Ascending aorta (tissue), 2 donors: ENCODE measurements at regions not wholly inside any gene's neighbourhood (a gene's known extent, or its start where the extent isn't known, plus 50 kb on each side); places are given as distances from the start of the nearest gene placed in this dataset.

ENCODE experiments used
- DNase-seq, 2 donors: peaks; one replicate each; pipeline ENCODE4 v3.0.0-alpha.2; 2019; ENCODE audit warnings: low spot score in 2 of 2
- H3K27ac ChIP-seq, 2 donors: fragments of 200-600 bp; sonication (generic); one replicate each; pipeline ENCODE4 v1.5.1; 2016 to 2017; ENCODE audit warnings: mild to moderate bottlenecking in 1 of 2
- H3K27me3 ChIP-seq: fragments of 200-600 bp; sonication (generic); one replicate; pipeline ENCODE4 v1.5.1; 2017
- H3K36me3 ChIP-seq, 2 donors: fragments of 200-600 bp; sonication (generic); one replicate each; pipeline ENCODE4 v1.5.1; 2016
- H3K4me1 ChIP-seq, 2 donors: fragments of 200-600 bp; sonication (generic); one replicate each; pipeline ENCODE4 v1.5.1; 2016 to 2017; ENCODE audit warnings: mild to moderate bottlenecking in 1 of 2
- H3K4me3 ChIP-seq, 2 donors: fragments of 200-600 bp; sonication (generic); one replicate each; pipeline ENCODE4 v1.5.1; 2016 to 2017; ENCODE audit warnings: mild to moderate bottlenecking in 1 of 2
- H3K9me3 ChIP-seq, 2 donors: fragments of 200-600 bp; sonication (generic); one replicate each; pipeline ENCODE4 v1.5.1; 2016
- intact Hi-C: fragments of 100-400 bp; cut with DNase I; formaldehyde crosslinking; loops from one replicate; pipeline ENCODE4 v1.15.1; 2023
- TF ChIP-seq, protein P1 (sequence below), 3 experiments: fragments of 200-600 bp in 2 of 3; fragments of 450-650 bp in 1 of 3; sonication (generic) in 2 of 3; IDR thresholded peaks; one replicate each; pipeline ENCODE4 v1.5.1; 2016 to 2019; ENCODE audit warnings: antibody characterized with exemption in 3 of 3, mild to moderate bottlenecking in 1 of 3, moderate library complexity in 1 of 3

DNA sequence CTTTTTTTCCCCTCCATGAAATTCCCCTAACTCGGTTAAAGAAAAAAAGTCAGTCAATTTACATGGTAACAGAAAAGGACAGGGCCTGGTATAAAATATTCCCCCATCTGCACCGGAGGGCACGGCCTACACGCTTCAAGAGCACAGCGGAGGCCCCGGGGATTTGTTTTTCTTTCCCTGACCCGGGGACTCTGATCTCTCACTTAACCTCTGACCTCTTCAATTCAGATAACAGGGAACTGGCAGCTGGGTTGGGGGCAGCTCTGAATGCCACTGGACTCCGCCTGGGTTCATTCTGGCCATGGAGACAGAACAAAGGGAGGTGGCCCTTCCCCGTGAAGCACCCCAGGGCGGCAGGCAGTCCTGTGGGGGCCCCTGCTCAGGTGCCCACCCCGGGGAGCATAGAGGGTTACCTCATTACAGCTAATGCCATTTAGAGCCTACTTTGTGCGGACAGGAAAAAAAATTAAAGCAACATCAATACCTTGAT, 257.5 kb downstream of the SHQ1 start:
- no peak for DNase-seq
- peak overlapping the region in 1 of 2 donors; percentile 35 for H3K27ac ChIP-seq
- H3K4me1 ChIP-seq = peaks cover 0 to 6% of the 10 kb centered on the region in 2 donors

DNA sequence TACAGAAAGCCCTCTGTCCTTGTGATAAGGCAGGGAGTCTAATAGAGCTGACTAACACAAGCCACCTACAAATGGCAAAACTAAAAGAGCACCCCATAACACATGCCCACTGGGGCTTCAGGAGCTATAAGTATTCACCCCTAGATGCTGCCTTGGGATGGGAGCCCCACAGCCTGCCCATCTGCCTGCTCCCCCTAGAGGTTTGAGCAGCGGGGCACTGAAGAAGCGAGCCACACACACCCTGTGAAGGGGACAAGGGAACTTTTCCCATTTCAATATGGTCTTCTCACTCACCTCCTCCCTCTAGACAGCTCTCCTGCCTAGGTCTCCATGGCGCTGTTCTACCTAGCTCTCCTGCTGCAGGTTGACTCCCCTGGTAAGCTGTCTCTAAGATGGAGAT, 261.0 kb downstream of the SHQ1 start:
- no peaks in the 10 kb centered on the region for H3K27me3 ChIP-seq
- intact Hi-C loops = no loop called here
- TF ChIP-seq, protein P1, sequence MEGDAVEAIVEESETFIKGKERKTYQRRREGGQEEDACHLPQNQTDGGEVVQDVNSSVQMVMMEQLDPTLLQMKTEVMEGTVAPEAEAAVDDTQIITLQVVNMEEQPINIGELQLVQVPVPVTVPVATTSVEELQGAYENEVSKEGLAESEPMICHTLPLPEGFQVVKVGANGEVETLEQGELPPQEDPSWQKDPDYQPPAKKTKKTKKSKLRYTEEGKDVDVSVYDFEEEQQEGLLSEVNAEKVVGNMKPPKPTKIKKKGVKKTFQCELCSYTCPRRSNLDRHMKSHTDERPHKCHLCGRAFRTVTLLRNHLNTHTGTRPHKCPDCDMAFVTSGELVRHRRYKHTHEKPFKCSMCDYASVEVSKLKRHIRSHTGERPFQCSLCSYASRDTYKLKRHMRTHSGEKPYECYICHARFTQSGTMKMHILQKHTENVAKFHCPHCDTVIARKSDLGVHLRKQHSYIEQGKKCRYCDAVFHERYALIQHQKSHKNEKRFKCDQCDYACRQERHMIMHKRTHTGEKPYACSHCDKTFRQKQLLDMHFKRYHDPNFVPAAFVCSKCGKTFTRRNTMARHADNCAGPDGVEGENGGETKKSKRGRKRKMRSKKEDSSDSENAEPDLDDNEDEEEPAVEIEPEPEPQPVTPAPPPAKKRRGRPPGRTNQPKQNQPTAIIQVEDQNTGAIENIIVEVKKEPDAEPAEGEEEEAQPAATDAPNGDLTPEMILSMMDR (IDR thresholded peaks at IDR 0.05) = no peak
- peaks cover 0 to 6% of the 10 kb centered on the region in 2 donors for H3K4me1 ChIP-seq
- no peak for DNase-seq
- H3K4me3 ChIP-seq = no peak overlapping the region
- H3K27ac ChIP-seq = no peak overlapping the region
- no peaks in the 10 kb centered on the region for H3K36me3 ChIP-seq
- H3K9me3 ChIP-seq = no peaks in the 10 kb centered on the region

More for the DNA sequence above, 257.5 kb downstream of the SHQ1 start:
- intact Hi-C loops = loop anchor here (10.0 kb wide), 1 partner anchor 186 kb away; no protein-coding TSS in a partner anchor
- H3K36me3 ChIP-seq = no peaks in the 10 kb centered on the region
- TF ChIP-seq, protein P1 (IDR thresholded peaks at IDR 0.05) = no peak
- H3K4me3 ChIP-seq = no peak overlapping the region
- no peaks in the 10 kb centered on the region for H3K9me3 ChIP-seq
- H3K27me3 ChIP-seq = no peaks in the 10 kb centered on the region

DNA sequence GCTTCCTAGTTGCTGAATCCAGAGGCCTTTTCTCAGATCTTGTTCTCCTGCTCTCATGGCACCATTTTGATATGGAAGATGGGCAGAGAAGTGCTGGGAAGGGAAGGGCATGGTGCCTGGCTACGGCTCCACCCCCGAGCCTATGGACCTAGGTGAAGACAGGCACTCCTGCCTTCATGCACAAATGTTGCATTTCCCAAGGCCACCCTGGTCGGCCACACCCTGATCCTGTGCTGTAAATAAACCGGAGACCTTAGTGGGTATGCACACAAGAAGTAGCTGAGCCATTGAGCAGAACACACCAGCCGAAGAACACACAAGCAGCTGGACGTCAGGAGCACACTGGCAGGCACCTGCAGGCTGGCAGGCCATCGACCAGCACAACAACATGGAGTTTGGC, 261.6 kb downstream of the SHQ1 start:
- H3K36me3 ChIP-seq = no peaks in the 10 kb centered on the region
- peaks cover 0 to under 1% of the 10 kb centered on the region in 2 donors for H3K4me1 ChIP-seq
- intact Hi-C loops = no loop called here
- H3K4me3 ChIP-seq = no peak overlapping the region
- H3K27ac ChIP-seq = no peak overlapping the region
- H3K27me3 ChIP-seq = no peaks in the 10 kb centered on the region
- TF ChIP-seq, protein P1 (IDR thresholded peaks at IDR 0.05) = no peak
- H3K9me3 ChIP-seq = no peaks in the 10 kb centered on the region
- no peak for DNase-seq

DNA sequence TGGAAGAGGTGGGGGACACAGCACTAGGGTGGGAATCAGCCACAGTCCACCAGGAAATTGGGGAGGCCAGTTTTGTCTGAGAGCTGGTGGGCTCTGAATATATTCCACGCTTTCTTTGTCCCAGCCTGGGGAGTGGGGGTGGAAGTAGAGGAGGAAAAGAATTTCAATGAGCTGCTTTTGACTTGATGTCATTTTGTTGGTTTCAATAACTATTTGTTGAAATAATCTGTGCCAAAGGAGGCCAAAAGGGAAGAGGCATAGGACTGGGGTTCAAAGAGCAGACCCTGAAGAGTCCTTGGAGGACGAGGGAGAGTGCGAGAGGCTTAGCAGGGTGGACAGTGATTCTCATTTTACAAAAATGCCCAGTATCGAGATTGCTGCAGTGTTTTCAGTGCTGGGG, 262.3 kb downstream of the SHQ1 start:
- no peaks in the 10 kb centered on the region for H3K4me1 ChIP-seq
- no peaks in the 10 kb centered on the region for H3K27me3 ChIP-seq
- no peak overlapping the region for H3K4me3 ChIP-seq
- no peaks in the 10 kb centered on the region for H3K36me3 ChIP-seq
- intact Hi-C loops = no loop called here
- TF ChIP-seq, protein P1 (IDR thresholded peaks at IDR 0.05) = no peak
- H3K9me3 ChIP-seq = no peaks in the 10 kb centered on the region
- DNase-seq = no peak
- H3K27ac ChIP-seq = no peak overlapping the region

DNA sequence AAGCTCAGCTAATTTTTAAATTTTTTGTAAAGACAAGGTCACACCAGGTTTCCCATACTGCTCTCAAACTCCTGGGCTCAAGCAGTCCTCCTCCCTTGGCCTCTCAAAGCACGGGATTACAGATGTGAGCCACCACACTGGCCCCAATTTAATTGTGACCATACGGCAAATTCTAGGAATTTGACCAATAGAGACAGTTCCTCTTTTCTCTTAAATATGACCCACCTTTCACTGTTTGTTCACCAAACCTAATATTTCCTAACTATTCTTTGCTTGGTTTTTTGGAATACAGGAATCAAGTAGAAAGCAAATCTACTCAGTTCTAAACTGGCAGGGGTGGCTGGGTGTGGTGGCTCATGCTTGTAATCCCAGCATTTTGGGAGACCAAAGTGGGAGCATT, 264.0 kb downstream of the SHQ1 start:
- Histone ChIP-seq H3K4me1 (no peaks in the 10 kb centered on the region), H3K4me3 (no peak overlapping the region), H3K27ac (no peak overlapping the region), H3K9me3 (no peaks in the 10 kb centered on the region), H3K36me3 (no peaks in the 10 kb centered on the region), H3K27me3 (no peaks in the 10 kb centered on the region)
- intact Hi-C loops = no loop called here
- TF ChIP-seq, protein P1 (IDR thresholded peaks at IDR 0.05) = no peak
- DNase-seq = no peak

DNA sequence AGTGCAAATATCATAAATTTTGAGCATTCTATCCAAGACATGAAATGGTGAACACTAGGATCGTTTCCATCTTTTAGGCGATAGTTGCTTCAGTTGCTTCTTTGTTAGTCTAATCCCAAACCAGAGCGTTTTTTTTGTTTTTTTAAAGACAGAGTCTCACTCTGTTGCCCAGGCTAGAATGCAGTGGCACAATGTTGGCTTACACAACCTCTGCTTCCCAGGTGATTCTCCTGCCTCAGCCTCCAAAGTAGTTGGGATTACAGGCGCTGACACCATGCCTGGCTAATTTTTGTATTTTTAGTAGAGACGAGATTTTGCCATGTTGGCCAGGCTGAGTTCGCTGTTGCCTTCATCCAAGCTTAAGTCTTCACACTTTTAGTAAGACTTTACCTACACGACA, 265.3 kb downstream of the SHQ1 start:
- no peak overlapping the region for H3K27ac ChIP-seq
- intact Hi-C loops = no loop called here
- no peak overlapping the region for H3K4me3 ChIP-seq
- H3K4me1 ChIP-seq = no peaks in the 10 kb centered on the region
- H3K27me3 ChIP-seq = no peaks in the 10 kb centered on the region
- H3K9me3 ChIP-seq = no peaks in the 10 kb centered on the region
- TF ChIP-seq, protein P1 (IDR thresholded peaks at IDR 0.05) = no peak
- no peaks in the 10 kb centered on the region for H3K36me3 ChIP-seq
- no peak for DNase-seq
